ENCODE measurements at regions not wholly inside any gene's neighbourhood (a gene's known extent, or its start where the extent isn't known, plus 50 kb on each side); places are given as distances from the start of the nearest gene placed in this dataset.

- Mint-ChIP-seq H3K36me3 (ENCODE audit: low read depth, unreplicated experiment) (no peaks in the 10 kb centered on the region), H3K9me3 (ENCODE audit: unreplicated experiment) (no peaks in the 10 kb centered on the region), H3K4me3 (ENCODE audit: unreplicated experiment) (no peak overlapping the region), H3K4me1 (ENCODE audit: unreplicated experiment) (no peaks in the 10 kb centered on the region), H3K27me3 (ENCODE audit: unreplicated experiment) (no peaks in the 10 kb centered on the region), H3K27ac (ENCODE audit: unreplicated experiment) (no peak overlapping the region)
- no peak for TF ChIP-seq CTCF (IDR thresholded peaks at IDR 0.05; ENCODE audit: unreplicated experiment)
- no peak for DNase-seq (ENCODE audit: low spot score)
These were observed 751.2 kb upstream of the PABPC4L start for GRCh38 chr4:134952775-134953174.

GRCh38 chr4:134952305-134952704 lies 750.7 kb upstream of the PABPC4L start:
- Mint-ChIP-seq H3K27me3 (ENCODE audit: unreplicated experiment) (no peaks in the 10 kb centered on the region), H3K4me3 (ENCODE audit: unreplicated experiment) (no peak overlapping the region), H3K36me3 (ENCODE audit: low read depth, unreplicated experiment) (no peaks in the 10 kb centered on the region), H3K4me1 (ENCODE audit: unreplicated experiment) (no peaks in the 10 kb centered on the region), H3K27ac (ENCODE audit: unreplicated experiment) (no peak overlapping the region), H3K9me3 (ENCODE audit: unreplicated experiment) (no peaks in the 10 kb centered on the region)
- no peak for DNase-seq (ENCODE audit: low spot score)
- no peak for TF ChIP-seq CTCF (IDR thresholded peaks at IDR 0.05; ENCODE audit: unreplicated experiment)

GRCh38 chr4:134948110-134948642 lies 746.6 kb upstream of the PABPC4L start:
- Mint-ChIP-seq H3K4me1 (ENCODE audit: unreplicated experiment) (no peaks in the 10 kb centered on the region), H3K4me3 (ENCODE audit: unreplicated experiment) (no peak overlapping the region), H3K27me3 (ENCODE audit: unreplicated experiment) (no peaks in the 10 kb centered on the region), H3K36me3 (ENCODE audit: low read depth, unreplicated experiment) (no peaks in the 10 kb centered on the region), H3K27ac (ENCODE audit: unreplicated experiment) (no peak overlapping the region), H3K9me3 (ENCODE audit: unreplicated experiment) (no peaks in the 10 kb centered on the region)
- no peak for DNase-seq (ENCODE audit: low spot score)
- TF ChIP-seq CTCF (IDR thresholded peaks at IDR 0.05; ENCODE audit: unreplicated experiment) = no peak

- no peak for TF ChIP-seq CTCF (IDR thresholded peaks at IDR 0.05; ENCODE audit: unreplicated experiment)
- Mint-ChIP-seq H3K27me3 (ENCODE audit: unreplicated experiment) (peaks cover 1% of the 10 kb centered on the region), H3K4me1 (ENCODE audit: unreplicated experiment) (peaks cover 1% of the 10 kb centered on the region), H3K4me3 (ENCODE audit: unreplicated experiment) (no peak overlapping the region), H3K36me3 (ENCODE audit: low read depth, unreplicated experiment) (no peaks in the 10 kb centered on the region), H3K27ac (ENCODE audit: unreplicated experiment) (no peak overlapping the region), H3K9me3 (ENCODE audit: unreplicated experiment) (no peaks in the 10 kb centered on the region)
- no peak for DNase-seq (ENCODE audit: low spot score)
These were observed 742.5 kb upstream of the PABPC4L start for GRCh38 chr4:134944115-134944514.

GRCh38 chr4:134936014-134936413 lies 734.4 kb upstream of the PABPC4L start:
- H3K9me3 Mint-ChIP-seq (ENCODE audit: unreplicated experiment) = no peaks in the 10 kb centered on the region
- DNase-seq (ENCODE audit: low spot score) = no peak
- peaks cover 2% of the 10 kb centered on the region for H3K27me3 Mint-ChIP-seq (ENCODE audit: unreplicated experiment)
- H3K4me3 Mint-ChIP-seq (ENCODE audit: unreplicated experiment) = no peak overlapping the region
- H3K4me1 Mint-ChIP-seq (ENCODE audit: unreplicated experiment) = peaks cover 4% of the 10 kb centered on the region
- no peak overlapping the region for H3K27ac Mint-ChIP-seq (ENCODE audit: unreplicated experiment)
- no peaks in the 10 kb centered on the region for H3K36me3 Mint-ChIP-seq (ENCODE audit: low read depth, unreplicated experiment)
- no peak for TF ChIP-seq CTCF (IDR thresholded peaks at IDR 0.05; ENCODE audit: unreplicated experiment)

Data from endothelial cell (in vitro differentiated cells).